Activated CD4-positive, alpha-beta T cell treated with anti-CD3 and anti-CD28 coated beads, Interleukin-2, amount 50 U/mL, for 16 hours (primary cell): ENCODE measurements at regions not wholly inside any gene's neighbourhood (a gene's known extent, or its start where the extent isn't known, plus 50 kb on each side); places are given as distances from the start of the nearest gene placed in this dataset.
A peak's percentile ranks its signal among the peaks of the same experiment; 100 is the strongest.

Source experiments
- DNase-seq: peaks from one replicate; pipeline ENCODE4 v3.0.0-alpha.2; 2020

DNA sequence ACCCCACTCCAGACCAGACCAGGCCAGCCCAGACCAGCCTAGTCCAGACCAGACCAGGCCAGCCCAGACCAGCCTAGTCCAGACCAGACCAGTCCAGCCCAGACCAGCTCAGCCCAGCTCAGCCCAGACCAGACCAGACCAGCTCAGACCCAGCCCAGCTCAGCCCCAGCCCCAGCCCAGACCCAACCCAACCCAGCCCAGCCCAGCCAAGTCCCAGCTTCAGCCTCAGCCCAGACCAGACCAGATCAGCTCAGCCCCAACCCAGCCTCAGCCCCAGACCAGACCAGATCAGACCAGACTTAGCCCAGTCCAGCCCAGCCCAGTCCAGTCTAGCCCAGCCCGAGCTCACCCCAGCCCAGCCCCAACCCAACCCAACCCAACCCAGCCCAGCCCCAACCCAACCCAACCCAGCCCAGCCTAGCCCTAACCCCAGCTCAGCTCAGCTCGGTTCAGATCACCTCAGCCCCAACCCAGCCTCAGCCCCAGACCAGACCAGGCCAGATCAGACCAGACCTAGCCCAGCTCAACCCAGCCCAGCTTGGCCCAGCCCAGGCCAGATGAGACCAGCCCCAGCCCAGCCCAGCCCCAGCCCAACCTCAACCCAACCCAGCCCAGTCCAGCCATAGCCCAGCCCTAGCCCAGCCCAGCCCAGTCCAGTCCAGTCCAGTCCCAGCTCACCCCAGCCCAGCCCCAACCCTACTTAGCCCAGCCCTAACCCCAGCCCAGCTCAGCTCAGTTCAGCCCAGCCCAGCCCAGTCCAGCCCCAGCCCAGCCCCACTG, 204.7 kb downstream of the BCL11B start:
- no peak for DNase-seq

DNA sequence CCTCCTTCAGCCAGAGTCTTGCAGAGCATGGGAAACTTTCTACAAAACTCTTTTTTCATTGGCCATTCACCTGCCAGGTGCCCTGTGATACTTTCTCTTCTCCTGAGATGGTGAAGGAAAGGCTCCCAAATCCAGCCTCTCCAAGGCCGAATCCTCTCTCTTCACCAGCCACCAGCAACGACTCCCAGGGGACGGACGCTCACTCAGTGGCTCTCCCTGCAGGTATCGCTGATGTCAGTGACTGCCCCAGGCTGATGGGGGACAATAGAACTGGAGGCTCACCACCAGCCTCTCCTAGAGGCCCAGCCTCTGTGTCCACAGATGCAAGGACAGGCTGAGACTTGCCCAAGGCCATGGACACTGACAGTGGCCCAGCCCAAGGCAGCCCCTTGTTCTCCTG, 204.1 kb downstream of the BCL11B start:
- DNase-seq, result no peak

DNA sequence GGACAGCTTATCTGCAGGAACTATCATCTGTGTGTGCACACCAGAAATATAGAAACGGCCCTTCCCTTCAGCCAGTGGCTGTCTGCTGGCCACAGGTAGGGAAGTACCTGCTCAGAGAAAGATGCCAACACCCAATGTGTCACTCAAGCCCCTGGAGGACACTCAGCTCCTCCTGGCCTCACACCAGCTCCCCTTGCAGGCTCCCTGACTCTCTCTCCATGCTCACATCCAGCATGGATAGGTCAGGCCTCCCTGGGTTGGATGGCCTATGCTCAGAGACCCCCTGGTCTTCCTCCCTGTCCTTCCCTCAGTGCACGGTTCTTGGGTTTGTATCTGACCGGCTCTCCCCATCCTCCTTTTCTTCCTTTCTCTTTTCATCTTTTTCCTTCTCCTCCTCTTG, 202.1 kb downstream of the BCL11B start:
- DNase-seq, result no peak

DNA sequence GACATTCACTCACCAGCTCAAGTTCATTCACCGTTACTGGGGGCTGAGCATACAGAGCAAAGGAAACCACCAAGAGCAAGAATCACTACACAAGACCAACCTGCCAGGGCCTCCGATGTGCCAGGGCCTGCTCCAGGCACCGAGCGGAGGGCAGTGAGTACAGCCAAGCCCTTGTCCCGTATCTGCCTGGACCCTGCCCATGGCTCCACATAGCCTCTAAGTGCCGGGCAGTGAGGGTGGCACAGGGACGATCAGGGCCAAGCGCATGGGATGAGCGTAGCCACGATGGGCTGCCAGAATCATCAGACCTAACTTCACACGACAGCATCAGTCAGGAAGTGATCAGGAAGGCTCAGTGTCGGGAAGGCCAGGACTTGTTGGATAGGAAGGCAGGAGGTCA, 199.6 kb downstream of the BCL11B start:
- DNase-seq, result no peak

DNA sequence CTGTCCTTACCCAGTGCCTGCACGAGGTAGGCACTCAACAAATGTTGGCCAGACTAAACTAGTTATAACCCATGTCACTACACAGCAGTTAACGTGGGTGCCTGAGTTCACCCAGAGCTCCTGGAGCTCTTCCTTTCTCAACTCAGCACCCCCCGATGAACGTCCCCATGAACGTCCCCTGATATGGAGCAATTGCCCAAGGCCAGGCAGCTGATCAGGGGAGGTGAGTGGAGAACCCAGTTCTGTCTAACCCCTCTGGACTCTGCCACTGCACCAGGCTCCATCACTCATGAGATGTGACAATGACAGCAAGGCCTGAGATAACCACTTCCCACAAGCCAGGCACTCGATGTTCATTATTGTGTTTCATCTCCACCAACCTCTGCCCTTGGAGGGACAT, 199.0 kb downstream of the BCL11B start:
- DNase-seq, result no peak

DNA sequence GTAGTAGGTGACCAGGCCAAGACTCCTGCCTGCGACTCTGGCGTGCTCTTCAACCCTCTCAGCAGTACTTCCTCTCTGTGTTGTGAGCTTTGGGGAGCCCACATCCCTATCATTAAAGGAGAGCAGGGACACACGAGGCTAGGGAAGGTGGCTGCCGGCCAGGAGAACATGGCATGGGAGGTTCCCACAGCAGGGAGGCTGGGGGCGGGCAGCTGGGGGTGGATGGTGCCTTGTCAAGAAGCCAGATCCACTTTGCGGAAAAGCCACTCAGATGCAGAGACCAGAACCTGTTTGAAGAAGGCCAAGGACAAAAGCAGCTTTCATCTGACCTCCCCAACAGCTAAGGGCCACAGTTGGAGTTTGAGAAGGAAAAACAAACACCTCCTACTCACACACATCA, 198.6 kb downstream of the BCL11B start:
- DNase-seq, result no peak

DNA sequence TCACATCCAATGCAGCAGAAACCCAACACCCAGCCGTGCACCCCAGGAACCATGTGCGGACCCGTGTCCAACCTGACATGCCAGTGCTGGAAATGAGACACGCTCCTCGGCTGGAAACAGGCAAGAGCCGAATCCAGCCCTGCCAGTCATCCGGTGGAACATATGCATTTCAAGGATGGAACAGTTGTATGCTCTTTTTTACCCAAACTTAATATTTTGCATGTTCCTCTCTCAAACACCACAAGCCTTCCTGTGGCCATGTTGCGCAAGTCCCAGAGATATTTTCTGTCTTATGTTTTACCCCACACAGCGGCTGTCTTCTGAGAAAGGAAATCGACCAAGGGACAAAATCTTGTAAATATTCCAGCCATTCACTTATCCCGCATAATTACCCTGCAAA, 196.9 kb downstream of the BCL11B start:
- no peak for DNase-seq

DNA sequence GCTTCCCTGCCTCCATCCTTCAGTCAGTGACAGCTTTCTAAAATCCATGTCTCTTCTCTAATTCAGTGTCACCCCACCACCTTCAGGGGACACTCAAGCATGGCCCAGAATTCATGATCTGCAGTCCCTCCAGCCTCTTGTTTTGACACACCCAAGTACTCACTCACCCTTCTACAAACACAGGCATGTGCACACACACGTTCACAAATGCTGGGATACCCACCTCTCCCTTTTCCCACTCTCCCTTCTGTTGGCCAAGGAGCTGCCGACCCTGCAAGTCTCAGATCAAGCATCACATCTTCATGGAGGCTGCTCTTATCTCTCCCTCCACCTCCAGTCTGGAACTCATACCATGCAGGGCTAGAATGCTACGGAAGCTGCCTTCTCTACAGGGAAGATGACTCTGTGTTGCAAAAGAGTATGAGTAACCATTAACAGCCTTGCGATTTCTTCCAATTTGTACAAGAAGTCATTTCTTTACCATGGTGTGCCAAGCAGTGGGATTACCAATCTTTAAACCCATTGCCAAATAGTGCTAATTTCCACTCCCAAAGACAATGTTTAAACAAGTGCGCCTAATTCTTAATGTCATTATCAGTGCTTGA, 196.1 kb downstream of the BCL11B start:
- DNase-seq, result no peak

DNA sequence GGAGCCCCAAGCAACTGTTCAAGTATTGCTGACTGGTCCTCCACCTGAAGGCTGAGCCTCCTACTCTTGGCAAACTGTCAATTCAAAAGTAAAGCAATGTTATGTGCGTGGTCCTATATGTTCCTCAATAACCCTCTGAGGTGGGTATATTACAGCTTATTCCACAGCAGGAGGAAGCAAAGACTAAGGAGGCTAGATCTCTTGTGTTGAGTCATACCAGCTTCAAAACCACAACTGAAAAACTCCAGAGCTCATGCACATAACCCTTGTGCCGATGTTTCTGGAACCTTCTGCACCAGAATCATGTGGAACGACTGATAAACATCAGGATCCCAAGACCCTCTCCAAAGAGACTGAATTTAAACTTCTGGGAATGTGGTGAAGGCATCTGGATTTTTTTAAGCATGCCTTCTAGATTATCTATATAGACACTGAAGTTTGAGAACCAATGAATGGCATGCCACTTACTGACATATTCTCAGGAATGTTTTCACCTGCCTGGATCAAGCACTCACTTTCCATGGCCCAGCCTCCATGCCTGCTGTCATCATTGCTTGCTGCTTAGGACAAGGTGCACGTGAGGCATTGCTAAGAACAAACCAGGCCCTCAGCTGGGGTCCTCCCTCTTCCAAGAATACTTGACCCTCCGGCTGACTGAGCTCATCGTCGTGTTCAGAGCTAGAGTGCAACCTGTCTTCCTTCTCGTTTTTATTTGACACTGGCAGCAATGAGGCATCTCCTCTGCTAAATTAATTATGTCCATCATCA, 194.7 kb downstream of the BCL11B start:
- DNase-seq, result peak; percentile 20

DNA sequence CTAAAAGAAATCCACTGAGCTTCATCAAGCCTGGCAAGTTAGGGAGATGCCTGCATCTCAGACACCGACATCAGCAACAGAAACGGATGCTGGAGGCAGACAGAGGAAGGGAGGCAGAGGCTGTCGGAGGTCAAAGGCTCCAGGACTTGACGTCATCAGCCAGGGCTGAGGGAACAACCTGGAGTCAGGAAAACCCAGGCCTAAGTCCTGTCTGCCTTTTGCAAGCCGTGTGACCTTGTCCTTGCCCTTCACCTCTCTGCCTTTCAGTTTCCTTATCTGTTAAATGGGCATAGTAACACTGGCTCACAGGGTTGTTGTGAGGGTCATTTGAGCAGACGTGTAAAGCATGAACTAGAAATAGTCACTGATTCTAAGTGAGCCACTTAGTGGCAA, 194.2 kb downstream of the BCL11B start:
- no peak for DNase-seq

DNA sequence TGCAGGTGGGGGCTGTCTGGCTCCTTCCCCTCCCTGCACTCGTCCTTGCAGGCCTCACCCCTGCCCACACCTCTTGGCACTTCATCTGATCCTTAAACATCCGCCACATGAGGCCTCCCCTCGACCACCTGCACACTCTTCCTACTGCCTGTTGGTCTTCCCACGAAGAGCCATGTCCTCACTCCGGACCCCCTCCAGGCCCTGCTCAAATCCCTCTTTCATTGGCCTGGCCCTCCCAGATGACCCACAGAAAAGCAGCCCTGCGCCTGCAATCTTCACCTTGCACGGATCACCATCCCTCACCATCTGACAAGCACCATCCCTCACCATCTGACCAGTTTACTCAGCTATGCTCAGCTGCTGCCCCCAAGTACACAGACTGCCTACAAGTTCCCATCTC, 193.6 kb downstream of the BCL11B start:
- DNase-seq, result no peak

DNA sequence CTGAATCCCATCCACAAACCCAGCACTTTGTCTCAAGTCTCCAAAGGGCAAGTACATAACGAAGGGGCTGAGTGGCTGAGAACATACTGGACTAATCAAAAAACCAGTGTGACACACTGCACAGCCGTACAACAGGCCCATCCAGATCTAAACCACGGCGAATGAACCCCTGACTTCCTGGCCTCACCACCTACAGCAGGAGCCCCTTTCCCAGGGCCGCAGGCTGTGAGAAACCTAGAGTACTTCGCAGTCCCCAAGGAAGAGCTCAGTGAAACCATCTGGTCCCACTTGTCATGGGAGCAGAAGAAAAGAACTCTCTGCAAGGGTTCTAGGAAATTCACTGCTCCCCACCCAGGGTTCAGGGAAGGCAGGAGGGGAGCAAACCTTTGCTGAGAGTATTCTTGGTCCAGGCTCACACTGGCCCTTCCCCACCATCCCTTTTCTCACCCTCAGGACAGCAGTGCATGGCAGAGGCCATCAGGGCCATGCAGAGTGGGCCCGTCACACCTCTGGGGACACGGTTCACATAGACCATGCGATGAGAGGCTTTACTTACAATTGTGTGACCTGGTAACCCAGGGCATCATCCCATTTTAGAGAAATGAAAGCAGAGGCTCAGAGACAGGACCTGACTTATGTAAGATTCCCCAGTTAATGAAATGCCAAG, 192.8 kb downstream of the BCL11B start:
- no peak for DNase-seq

DNA sequence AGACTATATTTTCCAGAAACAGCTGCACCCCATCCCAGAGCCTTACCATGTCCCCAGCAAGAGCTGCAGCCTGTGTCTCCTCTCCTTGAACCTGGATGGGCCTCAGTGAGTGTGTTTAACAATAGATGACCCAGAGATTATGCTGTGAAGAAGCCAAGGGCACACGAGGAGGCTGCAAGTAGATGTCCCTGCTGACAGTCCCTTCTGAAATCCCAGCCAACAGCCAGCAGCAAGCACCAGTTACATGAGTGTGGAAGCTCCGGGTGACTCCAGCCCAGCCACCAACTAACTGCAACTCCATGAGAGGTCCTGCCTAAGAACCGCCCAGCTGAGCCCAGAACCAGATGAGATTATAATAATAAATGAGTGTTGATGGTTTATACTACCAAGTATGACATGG, 191.7 kb downstream of the BCL11B start:
- no peak for DNase-seq

DNA sequence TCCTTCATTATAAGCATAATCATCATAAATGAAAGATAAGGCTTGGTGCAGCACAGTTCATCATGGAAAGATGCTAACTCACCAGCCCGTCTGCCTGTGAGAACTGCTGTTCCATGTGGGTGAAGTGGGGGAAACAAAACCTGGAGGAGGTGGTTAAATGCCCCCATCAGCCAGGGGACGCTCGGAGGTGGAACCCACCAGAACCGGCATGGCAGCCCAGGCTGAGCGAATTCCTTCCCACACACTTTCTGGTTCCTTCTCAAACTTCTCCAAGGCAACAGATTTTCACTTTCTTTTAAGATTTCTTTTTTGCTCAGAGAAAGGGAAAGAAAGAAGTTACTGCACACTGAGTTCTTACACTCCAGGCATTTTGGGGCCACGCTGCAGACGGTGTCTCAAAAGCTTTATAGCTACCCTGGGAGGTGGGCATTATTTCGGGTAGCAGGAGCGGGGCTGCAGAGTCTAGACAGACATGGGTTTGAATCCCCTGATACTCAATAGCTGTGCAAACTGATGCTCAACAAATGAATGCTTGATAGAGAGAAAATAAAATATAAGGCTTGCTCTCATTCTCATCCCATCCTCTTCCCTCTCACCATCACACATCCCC, 190.7 kb downstream of the BCL11B start:
- no peak for DNase-seq

DNA sequence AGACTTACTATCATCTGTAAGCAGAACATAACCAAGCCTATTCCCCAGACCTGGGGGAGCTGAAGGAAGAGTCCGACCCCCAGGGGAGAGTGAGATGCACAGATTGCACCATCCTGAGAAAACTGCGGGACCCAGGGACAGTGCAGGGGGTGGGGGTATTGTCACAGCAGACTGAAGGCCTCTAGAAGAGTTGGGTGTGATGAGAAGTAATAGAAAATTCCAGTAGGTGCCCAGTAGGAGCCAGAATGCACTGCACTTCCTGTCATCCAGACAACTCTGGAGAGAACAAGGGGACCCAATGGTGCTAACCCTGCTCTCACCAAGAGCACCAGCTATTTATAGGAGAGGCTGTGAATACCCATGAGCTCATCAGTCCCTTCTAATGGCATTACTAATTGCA, 190.1 kb downstream of the BCL11B start:
- DNase-seq, result no peak

DNA sequence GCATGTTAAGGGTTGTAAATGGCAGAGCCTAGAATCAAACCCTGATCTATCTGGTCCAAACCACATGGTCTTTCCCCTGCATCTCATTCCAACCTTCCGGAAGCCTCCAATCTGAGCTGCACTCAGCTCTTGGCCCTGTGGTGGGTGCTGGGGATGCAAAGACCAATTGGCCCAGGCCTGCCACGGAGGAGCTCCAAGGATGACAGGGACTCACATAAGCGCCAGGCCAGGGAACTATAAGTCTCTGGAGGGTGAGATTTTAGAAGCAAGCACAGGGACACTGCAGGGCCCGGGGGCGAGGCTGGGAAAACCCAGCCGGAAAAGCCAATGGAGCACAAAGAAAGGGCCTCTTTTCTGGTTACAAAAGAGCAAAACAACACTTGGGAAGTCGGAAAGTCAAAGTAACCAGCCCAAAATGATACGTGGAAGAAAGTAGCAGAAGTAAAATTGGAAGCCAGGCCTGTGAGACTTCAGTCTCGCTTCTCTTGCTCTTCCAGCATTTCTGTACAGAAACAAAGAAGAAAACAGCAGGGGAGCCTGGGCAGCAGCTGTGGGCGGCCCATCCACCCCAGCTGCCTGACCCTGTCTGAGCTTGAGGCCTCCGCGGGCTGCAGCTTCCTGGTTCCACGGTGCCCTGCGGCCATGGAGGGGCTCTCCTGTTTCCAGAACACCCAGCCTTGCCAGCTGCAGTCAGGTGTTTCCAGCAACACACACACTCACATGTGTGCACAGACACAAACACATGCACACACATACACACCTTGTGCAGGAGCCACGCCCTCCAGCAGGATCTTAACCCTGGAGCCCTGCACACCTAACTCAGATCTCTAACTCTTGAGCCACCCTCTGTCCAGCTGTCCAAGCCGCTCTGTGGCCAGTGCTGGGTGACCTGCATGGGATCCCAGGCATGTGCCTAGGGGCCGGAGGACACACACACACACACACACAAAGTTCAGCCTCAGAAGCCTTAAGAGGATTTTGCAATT, 178.2 kb downstream of the BCL11B start:
- no peak for DNase-seq

DNA sequence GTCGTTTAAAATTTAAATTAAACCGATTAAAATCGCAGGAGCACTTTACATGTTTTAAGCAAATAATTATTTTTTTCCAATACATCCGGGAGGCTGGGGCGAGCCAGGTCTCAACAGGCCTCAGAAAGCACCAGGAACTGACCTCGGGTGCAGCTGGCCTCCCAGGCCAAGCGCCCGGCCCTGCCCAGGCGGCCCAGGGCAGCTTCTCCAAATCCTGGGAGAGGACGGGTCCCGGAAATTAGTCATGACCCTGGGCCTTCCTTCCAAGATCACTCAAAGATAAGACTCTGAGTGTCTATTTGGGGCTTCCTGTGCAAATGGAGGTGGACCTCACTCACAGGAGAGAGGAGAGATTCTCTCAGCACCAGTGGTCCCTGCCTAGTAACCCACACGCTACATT, 177.1 kb downstream of the BCL11B start:
- no peak for DNase-seq

DNA sequence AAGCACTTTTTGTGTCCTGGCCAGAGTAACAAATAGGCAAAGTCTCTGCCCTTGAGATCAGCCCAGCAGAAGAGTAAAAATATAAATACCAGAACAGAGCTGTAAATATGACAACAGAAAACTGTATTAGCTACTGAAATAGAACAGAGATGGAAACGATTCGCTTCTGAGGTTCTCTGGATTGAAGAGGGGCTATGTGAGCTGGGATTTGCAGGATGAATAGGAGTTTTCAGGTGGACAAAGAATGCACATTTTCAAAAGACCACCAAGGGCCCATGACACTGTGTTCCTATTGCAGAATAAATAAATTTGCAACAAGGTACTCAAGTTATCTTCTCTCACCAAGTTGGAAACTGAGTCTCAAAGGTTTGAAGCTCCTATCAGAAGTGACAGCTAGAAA, 176.6 kb downstream of the BCL11B start:
- DNase-seq, result no peak

DNA sequence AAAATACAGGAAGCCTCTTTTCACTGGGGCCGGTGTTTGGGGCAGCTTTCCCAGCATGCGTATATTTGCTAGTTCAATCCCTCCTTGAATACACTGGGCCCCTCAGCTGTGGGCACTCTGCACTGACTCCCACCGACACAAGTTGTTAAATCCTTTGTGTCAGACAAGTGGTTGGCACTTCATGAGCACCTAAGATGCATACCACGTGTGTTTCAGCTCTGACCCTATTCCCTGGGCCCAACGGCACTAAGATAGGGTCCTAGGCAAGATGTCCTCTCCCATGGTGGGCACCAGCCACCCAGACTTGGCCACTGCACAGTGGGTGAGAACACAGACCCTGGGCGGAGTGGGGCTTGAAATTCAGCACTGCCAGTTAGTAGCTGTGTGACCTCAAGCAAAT, 173.8 kb downstream of the BCL11B start:
- DNase-seq, result no peak

DNA sequence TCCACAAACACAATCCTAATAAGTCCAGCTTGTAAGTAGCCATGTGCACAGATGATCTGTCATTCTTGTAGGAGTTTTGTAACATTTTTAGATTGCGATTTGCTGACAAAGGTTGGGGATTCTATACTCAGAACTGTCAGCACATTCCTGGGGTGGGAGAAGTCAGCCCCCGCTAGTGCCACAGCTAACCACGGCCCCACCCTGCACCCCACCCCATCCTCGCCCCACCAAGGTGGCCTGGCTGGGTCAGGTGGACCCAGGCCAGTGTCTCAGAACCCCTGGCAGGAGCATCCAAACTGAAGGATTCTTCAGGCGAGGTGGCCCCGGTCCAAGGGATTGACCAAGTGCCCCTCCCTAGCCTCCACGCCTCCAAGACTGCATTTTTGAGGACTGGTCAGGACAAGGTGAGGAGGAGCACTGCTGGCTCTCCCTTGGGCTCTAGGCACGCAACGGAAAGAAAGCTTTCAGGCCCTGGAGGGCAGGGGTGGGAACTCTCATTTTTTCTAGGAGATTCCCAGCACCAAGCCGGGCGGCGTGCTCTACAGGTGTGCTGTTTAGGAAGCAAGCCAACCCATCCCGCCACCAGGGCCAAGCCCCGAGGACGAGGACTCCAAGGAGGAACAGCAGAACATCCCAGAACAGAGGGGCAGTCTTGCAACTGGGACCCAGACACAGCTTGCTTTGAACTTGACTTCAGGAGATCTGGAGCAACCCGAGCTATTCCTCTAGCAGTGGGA, 172.8 kb downstream of the BCL11B start:
- no peak for DNase-seq
